Fibroblast of the aortic adventitia (primary cell): ENCODE measurements at regions not wholly inside any gene's neighbourhood (a gene's known extent, or its start where the extent isn't known, plus 50 kb on each side); places are given as distances from the start of the nearest gene placed in this dataset.

Experiments used
- DNase-seq: peaks from one replicate; pipeline ENCODE4 v3.0.0-alpha.2; 2010; ENCODE audit warnings: low read depth
- H3K4me3 ChIP-seq: 2 replicates; pipeline ENCODE4 v1.5.1; 2011; ENCODE audit warnings: low read depth, mild to moderate bottlenecking, control low read depth, low read length, moderate library complexity
- TF ChIP-seq, protein P1 (sequence below): IDR thresholded peaks from 2 replicates; pipeline ENCODE4 v1.5.1; 2011; ENCODE audit warnings: mild to moderate bottlenecking, low read length, control low read depth, inconsistent platforms; ENCODE audit not compliant: insufficient read depth

DNA sequence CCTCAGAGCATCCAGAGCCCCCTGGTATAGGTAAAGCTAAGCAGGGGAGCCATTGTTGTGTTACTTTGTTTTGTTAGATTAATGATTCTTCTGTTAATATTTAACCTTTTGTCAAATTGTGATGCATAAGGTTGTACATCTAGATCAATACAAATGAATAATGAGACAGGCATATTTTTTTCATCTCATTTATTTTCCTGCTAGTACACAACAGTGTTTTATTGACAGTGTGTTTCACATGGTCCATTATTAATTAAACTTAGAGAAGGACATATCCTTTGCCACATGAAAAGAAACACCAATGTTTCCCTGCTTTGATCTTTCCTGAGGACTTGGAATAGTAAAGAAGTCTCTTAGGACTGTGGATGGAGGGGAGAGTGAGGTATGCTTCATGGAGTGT, 543.6 kb upstream of the CFAP20DC start:
- TF ChIP-seq, protein P1, sequence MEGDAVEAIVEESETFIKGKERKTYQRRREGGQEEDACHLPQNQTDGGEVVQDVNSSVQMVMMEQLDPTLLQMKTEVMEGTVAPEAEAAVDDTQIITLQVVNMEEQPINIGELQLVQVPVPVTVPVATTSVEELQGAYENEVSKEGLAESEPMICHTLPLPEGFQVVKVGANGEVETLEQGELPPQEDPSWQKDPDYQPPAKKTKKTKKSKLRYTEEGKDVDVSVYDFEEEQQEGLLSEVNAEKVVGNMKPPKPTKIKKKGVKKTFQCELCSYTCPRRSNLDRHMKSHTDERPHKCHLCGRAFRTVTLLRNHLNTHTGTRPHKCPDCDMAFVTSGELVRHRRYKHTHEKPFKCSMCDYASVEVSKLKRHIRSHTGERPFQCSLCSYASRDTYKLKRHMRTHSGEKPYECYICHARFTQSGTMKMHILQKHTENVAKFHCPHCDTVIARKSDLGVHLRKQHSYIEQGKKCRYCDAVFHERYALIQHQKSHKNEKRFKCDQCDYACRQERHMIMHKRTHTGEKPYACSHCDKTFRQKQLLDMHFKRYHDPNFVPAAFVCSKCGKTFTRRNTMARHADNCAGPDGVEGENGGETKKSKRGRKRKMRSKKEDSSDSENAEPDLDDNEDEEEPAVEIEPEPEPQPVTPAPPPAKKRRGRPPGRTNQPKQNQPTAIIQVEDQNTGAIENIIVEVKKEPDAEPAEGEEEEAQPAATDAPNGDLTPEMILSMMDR = no peak
- no peak overlapping the region for H3K4me3 ChIP-seq
- DNase-seq = no peak

DNA sequence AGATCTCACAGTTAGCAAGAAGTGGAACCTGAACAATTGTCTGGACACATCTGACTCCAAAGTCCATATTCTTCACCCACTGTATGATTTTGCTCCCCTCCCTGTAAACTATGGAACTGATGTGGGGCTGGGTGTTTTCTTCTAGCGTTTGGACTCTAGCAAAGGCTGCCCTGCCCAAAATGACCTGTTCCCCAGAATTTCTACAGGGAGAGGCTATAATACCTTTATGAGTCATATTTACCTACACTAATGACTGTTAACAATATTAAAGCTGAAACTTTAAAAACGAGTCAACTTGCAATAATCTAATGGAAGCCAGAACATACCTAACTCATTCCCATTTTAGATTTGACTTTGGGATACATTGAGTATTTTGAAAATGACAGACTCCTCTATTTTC, 531.2 kb upstream of the CFAP20DC start:
- H3K4me3 ChIP-seq = no peak overlapping the region
- TF ChIP-seq, protein P1 = no peak
- DNase-seq = no peak

DNA sequence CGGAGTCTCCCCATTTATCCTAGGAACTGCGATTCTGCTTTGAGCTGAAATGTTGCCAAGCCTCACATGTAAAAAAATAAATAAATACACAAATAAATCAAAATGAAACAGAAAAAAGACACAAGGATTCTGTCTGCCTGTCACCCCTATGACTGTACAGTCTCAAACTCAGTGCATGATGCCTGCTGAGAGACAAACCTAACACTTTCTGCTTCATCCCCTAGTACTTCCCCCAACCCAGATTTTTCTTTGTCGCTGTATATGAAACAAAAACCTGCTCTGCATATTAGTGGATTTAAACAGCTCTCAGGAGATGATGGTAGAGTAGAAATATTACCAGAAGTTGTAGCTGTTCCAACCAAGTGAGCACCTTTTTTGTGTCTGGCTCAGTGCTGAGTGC, 530.7 kb upstream of the CFAP20DC start:
- TF ChIP-seq, protein P1 = no peak
- no peak for DNase-seq
- no peak overlapping the region for H3K4me3 ChIP-seq

DNA sequence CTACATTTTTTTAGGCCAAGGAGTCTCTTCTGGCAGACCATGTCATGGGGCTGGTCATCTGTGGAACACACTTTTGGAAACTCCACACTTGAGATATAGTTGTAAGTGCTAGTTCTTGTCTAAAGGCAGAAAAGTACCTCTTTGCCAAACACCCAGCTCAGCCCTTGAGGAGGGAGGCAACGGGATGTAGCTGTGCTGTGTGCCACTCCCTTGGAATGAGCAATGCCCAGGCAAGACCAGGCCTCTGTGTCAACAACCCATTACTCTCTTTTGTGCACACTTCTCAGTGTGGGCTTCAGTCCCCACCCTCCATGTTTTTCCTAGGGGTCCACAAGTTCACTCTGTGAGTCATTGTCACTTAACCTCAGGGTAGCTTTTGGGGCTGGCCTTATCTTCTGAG, 528.3 kb upstream of the CFAP20DC start:
- no peak for DNase-seq
- TF ChIP-seq, protein P1 = no peak
- no peak overlapping the region for H3K4me3 ChIP-seq

DNA sequence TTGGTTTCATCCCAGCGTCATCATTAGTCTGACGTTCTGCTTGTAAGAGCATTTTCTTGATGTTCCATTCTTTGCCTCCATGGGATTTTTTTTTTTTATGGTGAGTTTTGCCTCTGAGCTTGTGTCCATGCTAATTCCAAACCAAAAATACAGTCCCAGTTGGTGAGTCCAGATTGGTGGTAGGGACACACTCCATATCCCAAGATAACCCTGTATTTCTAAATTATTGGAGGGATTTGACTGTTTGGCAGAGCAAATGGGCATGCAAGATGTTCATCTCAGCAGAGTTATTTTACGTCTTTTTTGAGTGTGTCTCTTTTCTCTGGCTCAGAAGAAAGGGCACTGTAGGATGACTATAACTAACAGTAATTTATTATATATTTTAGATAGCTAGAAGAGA, 526.8 kb upstream of the CFAP20DC start:
- TF ChIP-seq, protein P1 = no peak
- DNase-seq = no peak

DNA sequence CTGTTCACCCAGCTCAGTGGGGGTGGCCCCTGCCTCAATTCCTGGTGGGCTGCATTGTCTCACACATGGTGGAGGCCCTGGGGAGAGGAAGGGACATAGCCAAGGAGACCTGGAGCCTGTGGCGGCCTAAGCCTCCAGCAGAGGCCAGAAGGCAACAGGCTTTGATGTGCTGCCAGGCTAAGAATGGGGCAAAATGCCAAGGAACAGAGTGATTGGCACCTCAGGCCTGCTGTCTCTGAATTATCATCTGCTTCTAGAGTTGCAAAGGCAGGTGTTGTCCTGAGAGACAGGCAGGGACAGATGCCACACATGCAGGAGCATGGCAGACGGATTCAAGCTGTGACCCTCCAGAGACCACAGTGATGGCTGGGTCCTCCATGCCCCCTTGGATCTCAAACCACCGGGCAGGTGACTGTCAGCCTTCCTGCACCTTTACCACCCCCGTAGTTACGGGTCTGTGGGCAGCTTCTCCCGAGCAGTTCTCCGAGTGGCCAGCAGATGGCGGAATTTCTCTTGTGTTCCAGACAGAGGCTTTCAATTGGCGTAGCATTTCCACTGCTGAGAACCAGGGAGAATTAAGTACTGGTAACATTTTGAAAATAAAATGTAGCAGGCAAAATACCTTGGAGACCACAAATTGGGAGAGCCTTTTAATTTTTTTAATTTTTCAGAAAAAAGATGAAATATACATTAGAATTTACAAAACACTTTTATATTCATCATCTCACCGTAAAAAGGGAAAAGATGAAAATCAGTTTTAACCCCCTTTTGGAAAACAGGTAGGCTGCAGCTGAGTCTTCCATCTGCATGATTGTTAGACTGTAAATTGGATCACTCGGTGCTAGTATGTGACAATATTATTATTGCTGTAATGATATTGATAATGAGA, 525.5 kb upstream of the CFAP20DC start:
- DNase-seq = peak; percentile 85
- no peak overlapping the region for H3K4me3 ChIP-seq
- TF ChIP-seq, protein P1 = peak; percentile 98

More for the DNA sequence above, 526.8 kb upstream of the CFAP20DC start:
- no peak overlapping the region for H3K4me3 ChIP-seq

DNA sequence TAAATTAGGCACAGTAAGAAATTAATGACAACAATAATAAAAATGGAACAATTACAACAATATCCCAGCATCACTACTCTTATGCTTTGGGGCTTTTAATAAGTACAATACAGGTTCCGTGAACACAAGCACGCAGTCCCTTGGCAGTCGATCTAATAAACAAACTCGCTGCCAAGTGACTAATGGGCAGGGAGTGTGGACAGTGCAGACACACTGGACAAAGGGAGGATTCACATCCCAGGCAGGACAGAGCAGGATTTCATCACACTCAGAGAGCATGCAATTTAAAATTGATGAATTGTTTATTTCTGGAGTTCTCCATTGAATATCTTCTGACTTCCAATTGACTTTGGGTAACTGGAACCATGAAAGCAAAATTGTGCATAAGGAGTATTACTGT, 524.1 kb upstream of the CFAP20DC start:
- peak; percentile 88 for DNase-seq
- TF ChIP-seq, protein P1 = no peak
- H3K4me3 ChIP-seq = no peak overlapping the region
